PFSK-1 (cell line): ENCODE measurements at regions not wholly inside any gene's neighbourhood (a gene's known extent, or its start where the extent isn't known, plus 50 kb on each side); places are given as distances from the start of the nearest gene placed in this dataset.

Experiments used
- FOXP2 ChIP-seq: optimal IDR thresholded peaks from 2 replicates; pipeline ENCODE3; 2011; ENCODE audit warnings: borderline replicate concordance, control low read depth, inconsistent platforms; ENCODE audit not compliant: insufficient read depth; ENCODE audit errors: extremely low read length, extremely low read depth
- POLR2AphosphoS5 ChIP-seq: IDR thresholded peaks from 2 replicates; pipeline ENCODE4 v1.6.1; 2012; ENCODE audit warnings: low read depth, mild to moderate bottlenecking, control low read depth, low read length, moderate library complexity
- SIN3A ChIP-seq: IDR thresholded peaks from 2 replicates; pipeline ENCODE4 v1.6.1; 2012; ENCODE audit warnings: mild to moderate bottlenecking, low read length, moderate library complexity, borderline replicate concordance; ENCODE audit not compliant: insufficient read depth
- TAF1 ChIP-seq: IDR thresholded peaks from 2 replicates; pipeline ENCODE4 v1.6.1; 2012; ENCODE audit warnings: low read length, control low read depth, borderline replicate concordance; ENCODE audit not compliant: insufficient read depth

DNA sequence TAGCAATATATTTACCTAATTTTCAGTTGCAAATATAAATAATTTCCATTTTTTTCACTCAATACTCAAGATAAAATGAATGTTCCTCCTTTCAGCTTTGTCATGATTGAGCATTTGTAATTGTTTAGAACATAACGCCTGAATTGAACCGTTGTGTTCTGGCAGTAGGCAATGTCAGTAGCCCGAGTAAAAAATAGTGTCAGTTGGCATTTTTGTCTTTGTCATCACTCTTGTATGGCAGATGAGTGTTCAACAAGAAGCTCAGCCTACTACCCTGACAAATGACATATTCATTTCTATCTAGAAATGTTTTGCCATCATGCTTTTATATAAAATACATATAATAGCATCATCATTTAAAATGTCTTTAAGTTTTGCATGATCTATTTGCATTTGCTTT, 691.4 kb upstream of the NCAM2 start:
- TF ChIP-seq TAF1, result no peak
- no peak for TF ChIP-seq SIN3A
- no peak for TF ChIP-seq POLR2AphosphoS5
- TF ChIP-seq FOXP2, result no peak
